Prostate gland (tissue), 2 donors: ENCODE measurements at regions not wholly inside any gene's neighbourhood (a gene's known extent, or its start where the extent isn't known, plus 50 kb on each side); places are given as distances from the start of the nearest gene placed in this dataset.

ENCODE experiments used
- POLR2A ChIP-seq: fragments of 450-650 bp; IDR thresholded peaks from one replicate; pipeline ENCODE4 v1.6.1; 2016; ENCODE audit warnings: antibody characterized with exemption, mild to moderate bottlenecking
- TF ChIP-seq, protein P1 (sequence below), 4 experiments: fragments of 200-600 bp in 2 of 4; fragments of 450-650 bp in 2 of 4; sonication (generic) in 2 of 4; IDR thresholded peaks; 1 replicate in 3 of 4; 2 replicates in 1 of 4; pipeline ENCODE4 v1.5.1; 2016 to 2019; ENCODE audit warnings: antibody characterized with exemption in 4 of 4, mild to moderate bottlenecking in 2 of 4, moderate library complexity in 2 of 4

DNA sequence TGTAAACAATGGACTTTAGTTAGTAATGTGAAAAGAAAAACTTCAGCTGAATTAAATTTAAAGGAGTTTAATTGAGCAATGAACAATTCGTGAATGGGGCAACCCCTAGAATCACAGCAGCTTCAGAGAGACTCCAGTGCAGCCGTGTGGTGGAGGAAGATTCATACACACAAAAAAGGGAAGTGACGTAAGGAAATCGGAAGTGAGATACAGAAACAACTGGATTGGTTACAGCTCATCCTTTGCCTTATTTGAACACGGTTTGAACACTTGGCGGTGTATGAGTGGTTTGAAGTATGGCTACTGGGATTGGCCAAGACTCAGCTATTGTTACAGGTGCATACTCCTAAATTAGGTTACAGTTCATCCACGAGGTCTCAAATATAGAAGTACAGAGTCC lies 460.4 kb upstream of the ASIC2 start:
- no peak for TF ChIP-seq POLR2A
- TF ChIP-seq, protein P1, sequence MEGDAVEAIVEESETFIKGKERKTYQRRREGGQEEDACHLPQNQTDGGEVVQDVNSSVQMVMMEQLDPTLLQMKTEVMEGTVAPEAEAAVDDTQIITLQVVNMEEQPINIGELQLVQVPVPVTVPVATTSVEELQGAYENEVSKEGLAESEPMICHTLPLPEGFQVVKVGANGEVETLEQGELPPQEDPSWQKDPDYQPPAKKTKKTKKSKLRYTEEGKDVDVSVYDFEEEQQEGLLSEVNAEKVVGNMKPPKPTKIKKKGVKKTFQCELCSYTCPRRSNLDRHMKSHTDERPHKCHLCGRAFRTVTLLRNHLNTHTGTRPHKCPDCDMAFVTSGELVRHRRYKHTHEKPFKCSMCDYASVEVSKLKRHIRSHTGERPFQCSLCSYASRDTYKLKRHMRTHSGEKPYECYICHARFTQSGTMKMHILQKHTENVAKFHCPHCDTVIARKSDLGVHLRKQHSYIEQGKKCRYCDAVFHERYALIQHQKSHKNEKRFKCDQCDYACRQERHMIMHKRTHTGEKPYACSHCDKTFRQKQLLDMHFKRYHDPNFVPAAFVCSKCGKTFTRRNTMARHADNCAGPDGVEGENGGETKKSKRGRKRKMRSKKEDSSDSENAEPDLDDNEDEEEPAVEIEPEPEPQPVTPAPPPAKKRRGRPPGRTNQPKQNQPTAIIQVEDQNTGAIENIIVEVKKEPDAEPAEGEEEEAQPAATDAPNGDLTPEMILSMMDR (IDR thresholded peaks at IDR 0.05): no peak
